ENCODE measurements at regions not wholly inside any gene's neighbourhood (a gene's known extent, or its start where the extent isn't known, plus 50 kb on each side); places are given as distances from the start of the nearest gene placed in this dataset.

DNA sequence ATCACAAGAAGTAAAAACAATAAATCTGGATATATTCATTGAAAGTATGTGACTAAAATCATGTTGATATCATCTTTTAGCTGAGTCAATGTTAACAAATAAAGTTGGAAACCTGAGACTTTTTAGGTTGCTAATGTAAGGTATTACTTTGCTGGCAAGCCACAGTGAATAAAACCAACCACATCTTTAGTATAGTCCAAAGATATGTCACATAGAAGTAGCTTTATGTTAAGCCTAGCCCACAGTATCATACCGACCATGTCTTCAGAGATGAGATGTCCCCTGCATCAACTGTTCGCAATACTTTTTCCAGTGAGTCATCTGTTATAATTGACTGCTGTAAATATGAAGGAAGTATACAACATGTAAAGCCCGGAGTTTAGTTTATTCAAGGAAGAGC is 107.6 kb upstream of the MCHR2 start:
- Mint-ChIP-seq H3K4me1 (ENCODE audit: low read depth) (no peaks in the 10 kb centered on the region), H3K4me3 (ENCODE audit: unreplicated experiment) (no peak overlapping the region), H3K27ac (ENCODE audit: unreplicated experiment) (no peak overlapping the region), H3K36me3 (ENCODE audit: low read depth) (no peaks in the 10 kb centered on the region), H3K27me3 (ENCODE audit: low read depth) (peaks cover 9% of the 10 kb centered on the region), H3K9me3 (ENCODE audit: low read depth) (no peaks in the 10 kb centered on the region)
- TF ChIP-seq, protein P1, sequence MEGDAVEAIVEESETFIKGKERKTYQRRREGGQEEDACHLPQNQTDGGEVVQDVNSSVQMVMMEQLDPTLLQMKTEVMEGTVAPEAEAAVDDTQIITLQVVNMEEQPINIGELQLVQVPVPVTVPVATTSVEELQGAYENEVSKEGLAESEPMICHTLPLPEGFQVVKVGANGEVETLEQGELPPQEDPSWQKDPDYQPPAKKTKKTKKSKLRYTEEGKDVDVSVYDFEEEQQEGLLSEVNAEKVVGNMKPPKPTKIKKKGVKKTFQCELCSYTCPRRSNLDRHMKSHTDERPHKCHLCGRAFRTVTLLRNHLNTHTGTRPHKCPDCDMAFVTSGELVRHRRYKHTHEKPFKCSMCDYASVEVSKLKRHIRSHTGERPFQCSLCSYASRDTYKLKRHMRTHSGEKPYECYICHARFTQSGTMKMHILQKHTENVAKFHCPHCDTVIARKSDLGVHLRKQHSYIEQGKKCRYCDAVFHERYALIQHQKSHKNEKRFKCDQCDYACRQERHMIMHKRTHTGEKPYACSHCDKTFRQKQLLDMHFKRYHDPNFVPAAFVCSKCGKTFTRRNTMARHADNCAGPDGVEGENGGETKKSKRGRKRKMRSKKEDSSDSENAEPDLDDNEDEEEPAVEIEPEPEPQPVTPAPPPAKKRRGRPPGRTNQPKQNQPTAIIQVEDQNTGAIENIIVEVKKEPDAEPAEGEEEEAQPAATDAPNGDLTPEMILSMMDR (IDR thresholded peaks at IDR 0.05), result no peak
- no peak for DNase-seq (ENCODE audit: low spot score)

DNA sequence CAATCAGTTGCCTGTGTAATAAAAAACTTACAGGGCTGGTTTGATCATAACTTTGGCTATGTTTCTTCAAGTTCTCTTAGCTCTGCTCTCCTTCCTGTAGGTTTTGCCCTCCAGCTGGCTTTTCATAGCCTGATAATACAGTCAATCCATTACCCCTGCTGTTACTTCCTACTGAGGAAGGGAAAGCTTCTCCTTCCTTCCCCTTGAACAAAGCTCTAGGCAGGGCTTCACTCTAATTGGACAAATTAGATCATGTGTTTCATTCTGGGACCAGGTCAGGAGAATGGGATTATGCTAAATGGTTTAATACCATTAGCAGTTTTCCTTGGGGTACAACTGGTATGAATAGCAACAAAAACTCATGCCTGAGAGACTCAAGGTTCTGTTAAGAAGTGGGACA is 106.8 kb upstream of the MCHR2 start:
- no peak overlapping the region for H3K27ac Mint-ChIP-seq (ENCODE audit: unreplicated experiment)
- H3K27me3 Mint-ChIP-seq (ENCODE audit: low read depth), result peaks cover 4% of the 10 kb centered on the region
- no peaks in the 10 kb centered on the region for H3K36me3 Mint-ChIP-seq (ENCODE audit: low read depth)
- no peak overlapping the region for H3K4me3 Mint-ChIP-seq (ENCODE audit: unreplicated experiment)
- TF ChIP-seq, protein P1 (IDR thresholded peaks at IDR 0.05), result no peak
- no peaks in the 10 kb centered on the region for H3K4me1 Mint-ChIP-seq (ENCODE audit: low read depth)
- no peaks in the 10 kb centered on the region for H3K9me3 Mint-ChIP-seq (ENCODE audit: low read depth)
- no peak for DNase-seq (ENCODE audit: low spot score)

DNA sequence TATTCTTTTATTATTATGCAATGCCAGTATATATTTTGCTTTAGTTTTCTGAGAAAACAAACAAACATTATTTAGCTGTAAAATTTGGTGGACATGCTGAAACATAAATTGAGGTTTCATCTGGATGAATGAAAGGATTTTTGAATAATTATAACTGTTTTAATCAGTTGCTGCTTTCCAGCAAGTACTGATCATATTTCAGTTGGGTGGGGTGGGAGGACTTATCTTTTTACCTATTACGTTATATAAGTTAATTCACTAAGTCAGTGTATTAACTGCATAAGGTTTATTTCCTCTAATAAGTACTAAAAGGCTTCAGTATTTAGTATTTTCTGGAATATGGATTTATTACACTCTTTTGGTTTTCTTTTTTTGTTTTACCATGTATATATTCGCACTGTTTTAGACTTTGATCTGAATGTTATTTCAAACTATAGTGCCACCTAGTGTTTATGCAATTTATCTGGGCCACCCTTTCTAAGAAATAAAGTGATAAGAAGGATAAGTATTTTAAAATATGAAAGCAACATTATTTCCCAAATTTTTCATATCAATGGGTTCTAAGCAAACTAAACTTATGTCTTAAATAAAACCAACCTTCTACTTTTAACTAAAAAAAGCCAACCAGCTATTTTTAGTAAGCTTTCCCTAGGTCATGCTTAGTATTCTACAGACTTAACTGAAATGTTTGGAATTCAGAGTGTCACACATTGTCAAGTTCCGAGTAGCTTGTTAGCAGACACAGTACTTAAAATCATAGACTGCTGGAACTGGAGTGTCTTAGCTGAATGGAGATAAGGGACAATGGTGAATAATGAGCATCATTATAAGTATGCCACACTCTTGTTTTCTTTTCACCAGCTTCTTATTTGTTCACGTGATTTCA is 105.4 kb upstream of the MCHR2 start:
- Mint-ChIP-seq H3K4me3 (ENCODE audit: unreplicated experiment) (no peak overlapping the region), H3K36me3 (ENCODE audit: low read depth) (no peaks in the 10 kb centered on the region), H3K27me3 (ENCODE audit: low read depth) (peaks cover 4% of the 10 kb centered on the region), H3K27ac (ENCODE audit: unreplicated experiment) (no peak overlapping the region), H3K9me3 (ENCODE audit: low read depth) (no peaks in the 10 kb centered on the region), H3K4me1 (ENCODE audit: low read depth) (no peaks in the 10 kb centered on the region)
- TF ChIP-seq, protein P1 (IDR thresholded peaks at IDR 0.05), result peak; percentile 96
- no peak for DNase-seq (ENCODE audit: low spot score)

DNA sequence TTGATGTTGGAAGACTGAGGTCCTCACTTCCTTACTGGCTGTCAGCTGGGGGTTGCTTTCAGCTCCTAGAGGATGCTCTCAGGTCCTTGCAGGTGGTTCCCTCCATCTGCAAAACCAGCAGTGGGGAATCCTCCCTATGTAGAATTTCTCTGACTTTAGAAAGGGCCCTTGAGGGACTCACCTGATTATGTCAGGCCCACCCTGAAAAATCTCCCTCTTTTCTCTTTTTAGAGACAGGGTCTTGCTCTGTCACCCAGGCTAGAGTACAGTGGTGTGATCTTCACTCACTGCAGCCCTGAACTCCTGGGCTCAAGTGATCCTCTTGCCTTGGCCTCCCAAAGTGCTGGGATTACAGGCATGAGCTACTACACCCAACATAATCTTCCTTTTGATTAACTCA is 102.9 kb upstream of the MCHR2 start:
- no peak overlapping the region for H3K27ac Mint-ChIP-seq (ENCODE audit: unreplicated experiment)
- H3K4me1 Mint-ChIP-seq (ENCODE audit: low read depth), result no peaks in the 10 kb centered on the region
- H3K36me3 Mint-ChIP-seq (ENCODE audit: low read depth), result no peaks in the 10 kb centered on the region
- no peak overlapping the region for H3K4me3 Mint-ChIP-seq (ENCODE audit: unreplicated experiment)
- H3K27me3 Mint-ChIP-seq (ENCODE audit: low read depth), result peaks cover 4% of the 10 kb centered on the region
- no peak for DNase-seq (ENCODE audit: low spot score)
- H3K9me3 Mint-ChIP-seq (ENCODE audit: low read depth), result no peaks in the 10 kb centered on the region
- TF ChIP-seq, protein P1 (IDR thresholded peaks at IDR 0.05), result no peak

GRCh38 chr6:100096341-100096740 is 102.3 kb upstream of the MCHR2 start:
- Mint-ChIP-seq H3K4me1 (ENCODE audit: low read depth) (no peaks in the 10 kb centered on the region), H3K27me3 (ENCODE audit: low read depth) (peaks cover 4% of the 10 kb centered on the region), H3K36me3 (ENCODE audit: low read depth) (no peaks in the 10 kb centered on the region), H3K27ac (ENCODE audit: unreplicated experiment) (no peak overlapping the region), H3K9me3 (ENCODE audit: low read depth) (no peaks in the 10 kb centered on the region), H3K4me3 (ENCODE audit: unreplicated experiment) (no peak overlapping the region)
- no peak for DNase-seq (ENCODE audit: low spot score)
- TF ChIP-seq, protein P1 (IDR thresholded peaks at IDR 0.05), result no peak
